ENCODE measurements at regions not wholly inside any gene's neighbourhood (a gene's known extent, or its start where the extent isn't known, plus 50 kb on each side); places are given as distances from the start of the nearest gene placed in this dataset.

DNA sequence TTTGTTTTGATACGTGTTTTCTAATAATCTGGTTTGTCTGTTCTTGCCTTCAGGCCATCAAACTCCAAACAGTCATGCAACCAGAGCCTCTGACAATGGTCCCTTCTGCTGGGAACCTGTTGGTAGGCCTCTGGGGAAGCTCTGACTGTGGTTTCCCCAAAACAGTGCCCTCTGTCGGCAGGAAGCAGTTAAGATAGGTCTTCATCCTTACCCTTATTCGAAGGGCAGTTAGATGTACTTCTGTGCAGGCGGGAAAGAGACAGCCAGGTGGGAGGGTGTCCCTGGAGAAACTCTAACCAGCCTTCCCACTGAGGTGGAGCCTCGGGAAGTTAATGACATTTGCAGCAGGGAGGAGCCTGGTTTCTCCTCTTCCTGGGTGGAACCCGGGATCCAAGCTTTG, 81.6 kb upstream of the CHMP2B start:
- ATAC-seq = peak; percentile 93
- no peaks in the 10 kb centered on the region for H3K36me3 ChIP-seq (ENCODE audit: control insufficient read depth in 2 of 2, insufficient read depth in 2 of 2, low read length in 1 of 2)
- POLR2A ChIA-PET = no interaction called here
- no peak overlapping the region for H3K27ac ChIP-seq (ENCODE audit: control insufficient read depth, insufficient read depth)
- no peak overlapping the region for H3K9ac ChIP-seq (ENCODE audit: control insufficient read depth, insufficient read depth, low read length)
- H4K20me1 ChIP-seq (ENCODE audit: control insufficient read depth, insufficient read depth) = no peaks in the 10 kb centered on the region
- 12% methylated on average over 6 of the region's 6 CpGs for WGBS (ENCODE audit: insufficient coverage, insufficient replicate concordance, low lambda C conversion rate, missing lambda C conversion rate)
- no peak overlapping the region for H2AFZ ChIP-seq (ENCODE audit: control insufficient read depth, low read depth, low read length)
- no peaks in the 10 kb centered on the region for H3K27me3 ChIP-seq (replicated peaks in 1 of 2; ENCODE audit: control insufficient read depth in 2 of 2, insufficient read depth in 2 of 2, low read length in 1 of 2)
- H3K4me3 ChIP-seq = no peak overlapping the region
- CTCF ChIA-PET = interaction anchor here (0.8 to 1.6 kb wide), 5 partner anchors 23 to 371 kb away, joined by 3 to 6 read pairs (median 4); no protein-coding TSS in a partner anchor
- no peak for DNase-seq (ENCODE audit: low read depth, low spot score)
- in situ Hi-C loops (cut with MboI) = no loop called here
- no peaks in the 10 kb centered on the region for H3K4me1 ChIP-seq (ENCODE audit: control insufficient read depth, insufficient read depth, low read length)
- no peak overlapping the region for H3K4me2 ChIP-seq (ENCODE audit: control insufficient read depth, insufficient read depth)
- BruUV-seq (replicated peaks) = no TSS peak
- H3K9me3 ChIP-seq (replicated peaks; ENCODE audit: control insufficient read depth, insufficient read depth, low read length) = no peaks in the 10 kb centered on the region; the same call in 2 of the 3 replicates
- FAIRE-seq = no peak
- H3K79me2 ChIP-seq (ENCODE audit: control insufficient read depth, insufficient read depth, low read length) = no peaks in the 10 kb centered on the region
- TF ChIP-seq WRNIP1 (IDR thresholded peaks at IDR 0.05; ENCODE audit: borderline replicate concordance, low read depth, low read length) = no peak
- peak; percentile 32 to 37 (median 37); a peak in 3 of 6 replicates for TF ChIP-seq CTCF (IDR thresholded peaks at IDR 0.05 in 2 of 3, conservative IDR thresholded peaks at IDR 0.05 in 1 of 3; ENCODE audit: control insufficient read depth in 2 of 3, extremely low read depth in 1 of 3, insufficient read depth in 1 of 3, low read depth in 3 of 3, low read length in 3 of 3)
- no peak for TF ChIP-seq EZH2 (IDR thresholded peaks at IDR 0.05; ENCODE audit: borderline replicate concordance, control insufficient read depth, low read depth, low read length)
- no peak for TF ChIP-seq YBX1 (IDR thresholded peaks at IDR 0.05)
- no peak for TF ChIP-seq ZNF24 (IDR thresholded peaks at IDR 0.05)
- no peak for TF ChIP-seq EGR1 (IDR thresholded peaks at IDR 0.05; ENCODE audit: borderline replicate concordance in 1 of 2, low read depth in 2 of 2, low read length in 2 of 2)
- TF ChIP-seq, protein P1, sequence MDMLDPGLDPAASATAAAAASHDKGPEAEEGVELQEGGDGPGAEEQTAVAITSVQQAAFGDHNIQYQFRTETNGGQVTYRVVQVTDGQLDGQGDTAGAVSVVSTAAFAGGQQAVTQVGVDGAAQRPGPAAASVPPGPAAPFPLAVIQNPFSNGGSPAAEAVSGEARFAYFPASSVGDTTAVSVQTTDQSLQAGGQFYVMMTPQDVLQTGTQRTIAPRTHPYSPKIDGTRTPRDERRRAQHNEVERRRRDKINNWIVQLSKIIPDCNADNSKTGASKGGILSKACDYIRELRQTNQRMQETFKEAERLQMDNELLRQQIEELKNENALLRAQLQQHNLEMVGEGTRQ (IDR thresholded peaks at IDR 0.05; ENCODE audit: borderline replicate concordance, low read depth, low read length) = no peak
- TF ChIP-seq ZNF384 (IDR thresholded peaks at IDR 0.05; ENCODE audit: borderline replicate concordance, low read depth, low read length) = no peak
- TF ChIP-seq RAD21 (IDR thresholded peaks at IDR 0.05; ENCODE audit: insufficient read depth, low read depth, low read length) = peak; percentile 32; the same call in 1 of the 2 replicates
- no peak for TF ChIP-seq MAX (IDR thresholded peaks at IDR 0.05; ENCODE audit: low read depth, low read length)
- TF ChIP-seq HSF1 (IDR thresholded peaks at IDR 0.05; ENCODE audit: low read depth, low read length) = no peak
- no peak for TF ChIP-seq ATF7 (IDR thresholded peaks at IDR 0.05; ENCODE audit: low read depth)
- TF ChIP-seq PRDM15 (CRISPR knock-in tag; IDR thresholded peaks at IDR 0.05) = no peak
- TF ChIP-seq RUNX3 (IDR thresholded peaks at IDR 0.05; ENCODE audit: low read length) = peak; percentile 58
- RAD21 ChIA-PET (ENCODE audit: unreplicated experiment) = no interaction called here
- SMC1A ChIA-PET (ENCODE audit: uncharacterized antibody, unreplicated experiment) = no interaction called here
- intact Hi-C loops (cut with micrococcal nuclease; ENCODE audit: unreplicated experiment) = no loop called here
